Naive thymus-derived CD8-positive, alpha-beta T cell (primary cell): ENCODE measurements at regions not wholly inside any gene's neighbourhood (a gene's known extent, or its start where the extent isn't known, plus 50 kb on each side); places are given as distances from the start of the nearest gene placed in this dataset.
"Not testable (repeated sequence)": the region's sequence is repeated elsewhere in the genome, so short reads cannot be mapped to it uniquely, and the experiment has no call there.

Experiments
- ATAC-seq, 2 donors: fragments of 150-1000 bp; cut with Tn5 transposase in 1 of 2; sonication (Bioruptor Pico), chemical (Tn5 transposase) in 1 of 2; 1 replicate in 1 of 2; 2 replicates in 1 of 2; pipeline ENCODE4 v1.10.0; 2021; ENCODE audit warnings: mild to moderate bottlenecking in 2 of 2, moderate library complexity in 2 of 2
- POLR2A ChIA-PET: fragments of 350-600 bp; sonication (Branson Sonifier 250); formaldehyde crosslinking; loops from one replicate; lab custom pipeline; 2021; ENCODE audit warnings: antibody characterized with exemption; lab: Charles Lee
- DNase-seq, 10 donors: peaks; one replicate each; pipeline versions ENCODE4 v3.0.0 to v3.0.0-alpha.2; 2020 to 2022
- H3K27ac Mint-ChIP-seq, 10 donors: one replicate each; pipeline ENCODE4 v1.8.0; 2020 to 2022; ENCODE audit warnings: mild to moderate bottlenecking in 10 of 10, mixed read lengths in 10 of 10, moderate library complexity in 4 of 10, inconsistent platforms in 1 of 10
- H3K27me3 Mint-ChIP-seq, 5 donors: one replicate each; pipeline ENCODE4 v1.8.0; 2021 to 2022; ENCODE audit warnings: mixed read lengths in 5 of 5
- H3K36me3 Mint-ChIP-seq, 3 donors: one replicate each; pipeline ENCODE4 v1.8.0; 2020 to 2022; ENCODE audit warnings: mixed read lengths in 3 of 3, mild to moderate bottlenecking in 2 of 3, inconsistent platforms in 1 of 3
- H3K4me1 Mint-ChIP-seq, 4 donors: one replicate each; pipeline ENCODE4 v1.8.0; 2021 to 2022; ENCODE audit warnings: mixed read lengths in 4 of 4
- H3K4me3 Mint-ChIP-seq, 10 donors: one replicate each; pipeline ENCODE4 v1.8.0; 2020 to 2022; ENCODE audit warnings: mild to moderate bottlenecking in 10 of 10, mixed read lengths in 10 of 10, moderate library complexity in 6 of 10, inconsistent platforms in 1 of 10
- H3K9me3 Mint-ChIP-seq, 9 donors: one replicate each; pipeline ENCODE4 v1.8.0; 2020 to 2022; ENCODE audit warnings: mixed read lengths in 9 of 9, mild to moderate bottlenecking in 3 of 9, inconsistent platforms in 1 of 9, moderate library complexity in 1 of 9

DNA sequence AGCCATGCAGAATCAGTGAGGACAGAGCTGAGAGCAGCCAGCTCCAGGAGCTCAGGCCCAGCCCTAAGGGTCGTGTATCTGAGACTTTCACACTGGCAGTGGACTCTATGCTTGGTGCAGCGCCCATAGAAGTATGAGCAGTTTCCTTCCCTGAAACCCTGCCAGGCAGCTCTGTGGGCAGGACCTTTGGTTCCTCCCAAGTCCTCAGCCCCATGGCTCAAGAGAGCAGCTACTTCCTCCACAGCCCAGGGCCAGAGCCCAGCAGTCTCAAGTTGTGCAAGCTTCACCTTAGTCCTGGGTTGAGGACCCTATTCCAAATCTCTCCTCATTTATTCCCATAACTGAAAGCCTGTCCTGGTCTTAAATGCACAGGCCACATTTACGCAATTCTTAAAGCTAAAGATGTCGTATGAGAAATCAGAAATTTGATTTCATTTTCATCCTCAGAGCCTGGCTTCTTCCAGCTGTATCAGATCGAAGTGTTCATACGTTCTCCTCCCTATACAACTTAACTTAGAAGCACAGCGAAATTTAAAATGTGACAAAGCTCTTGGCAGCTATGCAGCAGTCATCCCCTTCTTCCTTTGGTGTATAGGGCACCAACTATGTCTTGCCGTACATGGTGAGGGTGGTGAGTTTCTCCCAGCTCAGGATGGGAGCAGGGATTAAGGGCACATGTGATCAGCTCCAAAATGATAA, 1337.1 kb downstream of the RPIA start:
- H3K27me3 Mint-ChIP-seq, ATAC-seq, H3K36me3 Mint-ChIP-seq, POLR2A ChIA-PET, H3K27ac Mint-ChIP-seq, DNase-seq, H3K9me3 Mint-ChIP-seq, H3K4me3 Mint-ChIP-seq: not testable (repeated sequence)
- H3K4me1 Mint-ChIP-seq: peaks cover 0 to 11% (median 0%) of the 10 kb centered on the region in 4 donors

- H3K4me1 Mint-ChIP-seq: peaks cover 0 to 11% (median 0%) of the 10 kb centered on the region in 4 donors
- H3K4me3 Mint-ChIP-seq, H3K27me3 Mint-ChIP-seq, POLR2A ChIA-PET, DNase-seq, H3K27ac Mint-ChIP-seq, H3K36me3 Mint-ChIP-seq, H3K9me3 Mint-ChIP-seq, ATAC-seq: not testable (repeated sequence)
These were observed 1337.6 kb downstream of the RPIA start for GRCh38 chr2:90029080-90029428.

GRCh38 chr2:90032269-90032668, 1340.8 kb downstream of the RPIA start:
- H3K9me3 Mint-ChIP-seq, DNase-seq, ATAC-seq, H3K27me3 Mint-ChIP-seq, H3K4me3 Mint-ChIP-seq, H3K36me3 Mint-ChIP-seq, POLR2A ChIA-PET: not testable (repeated sequence)
- peaks cover 0 to 11% (median 0%) of the 10 kb centered on the region in 4 donors for H3K4me1 Mint-ChIP-seq
- H3K27ac Mint-ChIP-seq: peak overlapping the region in 1 of 10 donors; percentile 29

GRCh38 chr2:90036335-90036734, 1344.9 kb downstream of the RPIA start:
- DNase-seq, H3K4me3 Mint-ChIP-seq, H3K4me1 Mint-ChIP-seq, ATAC-seq, POLR2A ChIA-PET, H3K9me3 Mint-ChIP-seq, H3K27me3 Mint-ChIP-seq, H3K36me3 Mint-ChIP-seq, H3K27ac Mint-ChIP-seq: not testable (repeated sequence)

- ATAC-seq, H3K27ac Mint-ChIP-seq, H3K9me3 Mint-ChIP-seq, H3K36me3 Mint-ChIP-seq, H3K4me3 Mint-ChIP-seq, H3K27me3 Mint-ChIP-seq, DNase-seq, POLR2A ChIA-PET, H3K4me1 Mint-ChIP-seq: not testable (repeated sequence)
These were observed 1347.6 kb downstream of the RPIA start for GRCh38 chr2:90039093-90039492.

GRCh38 chr2:90047776-90048175, 1356.3 kb downstream of the RPIA start:
- ATAC-seq, H3K27me3 Mint-ChIP-seq, DNase-seq, H3K27ac Mint-ChIP-seq, H3K9me3 Mint-ChIP-seq, H3K4me3 Mint-ChIP-seq, H3K4me1 Mint-ChIP-seq, H3K36me3 Mint-ChIP-seq, POLR2A ChIA-PET: not testable (repeated sequence)

DNA sequence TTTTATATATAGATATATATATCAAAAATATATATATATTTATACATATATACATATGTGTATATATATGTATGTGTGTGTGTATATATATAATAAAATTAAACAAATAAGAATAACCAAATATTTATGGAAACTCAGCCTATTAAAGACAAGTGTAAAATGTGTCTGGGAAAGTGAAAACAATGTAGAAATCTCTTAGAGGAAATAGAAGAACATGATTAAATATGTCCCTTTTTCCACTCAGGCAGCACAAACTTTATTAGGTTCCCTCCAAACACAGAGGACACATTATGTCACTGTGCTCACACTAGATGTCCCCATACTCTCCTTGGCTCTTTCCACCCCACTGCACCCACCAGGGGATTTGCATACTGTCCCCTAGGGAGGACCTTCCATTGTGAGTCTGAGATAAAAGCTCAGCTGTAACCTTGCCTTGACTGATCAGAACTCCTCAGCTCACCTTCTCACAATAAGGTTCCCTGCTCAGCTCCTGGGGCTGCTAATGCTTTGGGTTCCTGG, 1360.7 kb downstream of the RPIA start:
- H3K9me3 Mint-ChIP-seq, DNase-seq, POLR2A ChIA-PET, H3K4me1 Mint-ChIP-seq, H3K36me3 Mint-ChIP-seq, H3K4me3 Mint-ChIP-seq, H3K27me3 Mint-ChIP-seq, ATAC-seq, H3K27ac Mint-ChIP-seq: not testable (repeated sequence)

DNA sequence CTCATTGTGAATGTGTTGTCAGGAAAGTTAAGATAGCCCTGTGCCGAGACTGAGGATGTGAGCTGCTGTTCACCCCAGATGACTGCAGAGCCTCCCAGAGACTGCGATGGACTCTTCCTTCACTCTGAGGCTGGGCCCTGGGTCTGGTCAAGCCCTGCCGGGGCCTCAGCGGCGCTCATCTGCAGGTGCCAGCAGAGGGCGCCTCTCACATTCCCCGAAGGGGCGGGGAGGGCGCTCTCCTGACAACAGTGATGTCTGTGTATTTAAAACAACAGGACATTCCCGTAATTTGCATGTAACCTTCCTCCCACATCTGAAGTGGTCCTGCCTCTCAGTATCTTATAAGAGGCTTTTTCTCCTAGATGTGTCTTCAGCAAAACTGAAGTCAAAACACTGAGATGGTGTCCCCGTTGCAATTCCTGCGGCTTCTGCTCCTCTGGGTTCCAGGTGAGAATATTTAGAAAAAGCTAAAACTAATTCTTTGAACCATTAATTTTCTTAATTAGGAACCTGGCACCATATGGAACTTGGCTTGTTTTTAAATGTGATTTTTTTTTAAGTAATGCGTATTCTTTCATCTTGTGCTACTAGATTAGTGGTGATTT, 1377.9 kb downstream of the RPIA start:
- no peak for ATAC-seq
- H3K9me3 Mint-ChIP-seq: peaks cover 0 to 6% (median 3%) of the 10 kb centered on the region in 9 donors

DNA sequence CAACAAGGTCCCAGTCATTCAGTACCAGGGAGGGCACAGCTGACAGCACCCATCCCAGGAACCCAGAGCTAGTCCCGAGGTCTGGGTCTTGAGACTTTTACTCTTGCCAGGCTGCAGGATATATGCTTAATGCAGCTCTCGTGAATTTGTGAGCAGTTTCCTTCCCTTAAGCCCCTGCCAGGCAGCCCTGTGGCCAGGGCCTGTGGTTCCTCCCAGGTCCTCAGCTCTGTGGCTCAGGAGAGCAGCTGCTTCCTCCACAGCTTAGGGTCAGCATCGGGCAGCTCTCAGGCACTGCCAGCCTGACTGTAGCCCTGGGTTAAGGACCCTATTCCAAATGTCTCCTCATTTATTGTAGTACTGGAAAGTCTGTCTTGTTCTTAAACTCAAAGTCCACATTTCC, 1384.8 kb downstream of the RPIA start:
- POLR2A ChIA-PET: no interaction called here
- no peaks in the 10 kb centered on the region for H3K4me1 Mint-ChIP-seq

More for the DNA sequence above, 1377.9 kb downstream of the RPIA start:
- Mint-ChIP-seq H3K36me3 (peaks cover 0 to 5% (median 0%) of the 10 kb centered on the region in 3 donors), H3K27me3 (peaks cover 0 to 25% (median 6%) of the 10 kb centered on the region in 5 donors), H3K27ac (no peak overlapping the region), H3K4me1 (no peaks in the 10 kb centered on the region), H3K4me3 (no peak overlapping the region)
- POLR2A ChIA-PET: no interaction called here
- no peak for DNase-seq

DNA sequence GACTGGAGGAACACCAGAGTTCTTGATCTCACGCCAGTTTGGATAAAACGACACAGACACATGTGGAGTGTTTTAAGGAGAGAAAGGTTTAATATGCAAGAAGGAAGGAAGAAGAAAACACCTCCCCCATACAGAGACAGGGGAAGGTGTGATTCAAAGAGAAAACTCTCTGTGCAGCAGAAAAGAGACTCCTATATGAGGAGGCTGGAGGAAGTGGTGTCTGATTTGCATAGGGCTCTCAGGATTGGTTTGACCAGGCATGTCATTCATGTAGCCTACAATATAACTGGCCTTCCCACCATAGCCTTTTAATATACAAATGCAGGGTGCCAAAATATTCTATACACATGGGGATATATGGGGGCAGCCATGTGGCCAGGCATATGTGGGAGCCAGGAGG, 1386.5 kb downstream of the RPIA start:
- Mint-ChIP-seq H3K4me3 (no peak overlapping the region), H3K4me1 (no peaks in the 10 kb centered on the region), H3K9me3 (peaks cover 0 to 8% (median 0%) of the 10 kb centered on the region in 9 donors), H3K36me3 (no peaks in the 10 kb centered on the region), H3K27me3 (peaks cover 0 to 19% (median 10%) of the 10 kb centered on the region in 5 donors), H3K27ac (no peak overlapping the region)
- DNase-seq: no peak
- ATAC-seq: no peak
- POLR2A ChIA-PET: no interaction called here

More for the DNA sequence above, 1384.8 kb downstream of the RPIA start:
- H3K36me3 Mint-ChIP-seq: no peaks in the 10 kb centered on the region
- no peak for DNase-seq
- H3K4me3 Mint-ChIP-seq: no peak overlapping the region
- no peak overlapping the region for H3K27ac Mint-ChIP-seq
- peaks cover 0 to 8% (median 0%) of the 10 kb centered on the region in 9 donors for H3K9me3 Mint-ChIP-seq
- peaks cover 0 to 14% (median 12%) of the 10 kb centered on the region in 5 donors for H3K27me3 Mint-ChIP-seq
- ATAC-seq: no peak

DNA sequence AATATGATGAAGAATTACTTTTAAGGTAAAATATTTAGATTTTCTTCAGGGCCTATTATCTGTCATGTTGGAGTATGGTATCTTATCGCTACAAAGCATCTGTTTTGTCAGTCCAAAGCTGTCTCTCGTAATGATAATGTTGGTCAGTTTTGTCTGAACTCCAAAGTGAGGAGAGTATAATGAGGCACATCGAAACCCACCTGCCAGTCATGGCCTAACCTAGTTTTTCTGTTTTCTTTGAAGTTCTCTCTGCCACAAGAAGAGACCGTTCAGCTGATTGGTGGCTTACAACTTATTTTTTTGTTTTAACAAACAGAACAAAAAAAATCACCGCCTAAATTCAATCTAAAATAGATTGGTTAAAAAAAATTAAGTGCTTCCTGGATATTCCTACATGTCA, 1387.9 kb downstream of the RPIA start:
- no peak for ATAC-seq
- H3K27me3 Mint-ChIP-seq: peaks cover 0 to 19% (median 9%) of the 10 kb centered on the region in 5 donors
- H3K4me1 Mint-ChIP-seq: no peaks in the 10 kb centered on the region
- no peak overlapping the region for H3K4me3 Mint-ChIP-seq
- peaks cover 0 to 8% (median 0%) of the 10 kb centered on the region in 9 donors for H3K9me3 Mint-ChIP-seq
- POLR2A ChIA-PET: no interaction called here
- DNase-seq: no peak
- H3K36me3 Mint-ChIP-seq: no peaks in the 10 kb centered on the region
- no peak overlapping the region for H3K27ac Mint-ChIP-seq

DNA sequence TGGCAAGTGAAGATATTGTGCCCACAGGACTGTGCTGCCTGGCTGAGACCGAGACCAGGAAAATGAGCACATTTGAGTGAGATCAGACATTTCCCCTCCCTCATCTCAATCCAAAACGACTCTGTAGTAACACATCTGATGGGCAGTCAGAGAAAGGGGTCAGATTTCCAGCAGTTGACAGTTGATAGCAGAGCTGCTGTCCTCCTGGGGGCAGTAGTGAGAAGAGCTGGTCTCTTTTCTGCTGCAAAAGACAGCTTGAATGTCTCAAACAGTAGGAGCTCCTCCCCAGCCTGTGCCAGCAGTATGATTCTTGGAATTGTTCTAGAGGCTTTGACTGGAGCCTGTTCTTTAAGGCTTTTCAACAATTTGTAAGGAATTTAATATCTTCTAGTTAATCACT, 1396.3 kb downstream of the RPIA start:
- DNase-seq, H3K4me1 Mint-ChIP-seq, H3K27me3 Mint-ChIP-seq, H3K36me3 Mint-ChIP-seq, ATAC-seq, POLR2A ChIA-PET, H3K9me3 Mint-ChIP-seq, H3K4me3 Mint-ChIP-seq, H3K27ac Mint-ChIP-seq: not testable (repeated sequence)

GRCh38 chr2:90093571-90094270, 1402.2 kb downstream of the RPIA start:
- H3K36me3 Mint-ChIP-seq, DNase-seq, H3K9me3 Mint-ChIP-seq, H3K27ac Mint-ChIP-seq, H3K4me1 Mint-ChIP-seq, POLR2A ChIA-PET, H3K27me3 Mint-ChIP-seq, ATAC-seq, H3K4me3 Mint-ChIP-seq: not testable (repeated sequence)
